ENCODE measurements at regions not wholly inside any gene's neighbourhood (a gene's known extent, or its start where the extent isn't known, plus 50 kb on each side); places are given as distances from the start of the nearest gene placed in this dataset.

DNA sequence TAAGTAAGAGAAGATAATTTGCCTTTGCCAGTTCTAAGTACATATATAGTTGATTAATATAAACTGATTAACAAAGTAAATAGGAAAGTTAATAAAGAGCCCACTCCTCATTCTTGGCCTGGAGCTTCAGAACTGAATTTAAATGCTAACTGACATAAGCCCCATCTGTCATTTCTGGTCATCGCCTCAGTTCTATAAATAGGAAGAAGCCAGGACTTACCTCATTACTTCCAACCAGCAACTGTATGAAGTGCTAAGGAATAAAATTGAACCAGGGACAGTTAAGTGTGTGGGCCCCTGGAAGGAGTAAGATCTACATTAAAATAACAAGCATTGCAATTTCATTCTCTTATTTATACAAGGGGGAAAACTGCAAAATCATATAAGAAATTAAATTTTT lies 52.0 kb upstream of the PDLIM5 start:
- Histone ChIP-seq H3K27me3 (no peaks in the 10 kb centered on the region), H3K27ac (peak overlapping the region in 3 of 10 donors; percentile 5 to 23 (median 6)), H3K9me3 (peaks cover 0 to 5% (median 0%) of the 10 kb centered on the region in 11 donors), H3K36me3 (no peaks in the 10 kb centered on the region), H3K4me1 (peaks cover 0 to 30% (median 8%) of the 10 kb centered on the region in 9 donors), H3K4me3 (no peak overlapping the region)
- ATAC-seq (peak in 6 of 8 donors; percentile 57 to 78 (median 74)), DNase-seq (no peak)
- TF ChIP-seq, protein P1, sequence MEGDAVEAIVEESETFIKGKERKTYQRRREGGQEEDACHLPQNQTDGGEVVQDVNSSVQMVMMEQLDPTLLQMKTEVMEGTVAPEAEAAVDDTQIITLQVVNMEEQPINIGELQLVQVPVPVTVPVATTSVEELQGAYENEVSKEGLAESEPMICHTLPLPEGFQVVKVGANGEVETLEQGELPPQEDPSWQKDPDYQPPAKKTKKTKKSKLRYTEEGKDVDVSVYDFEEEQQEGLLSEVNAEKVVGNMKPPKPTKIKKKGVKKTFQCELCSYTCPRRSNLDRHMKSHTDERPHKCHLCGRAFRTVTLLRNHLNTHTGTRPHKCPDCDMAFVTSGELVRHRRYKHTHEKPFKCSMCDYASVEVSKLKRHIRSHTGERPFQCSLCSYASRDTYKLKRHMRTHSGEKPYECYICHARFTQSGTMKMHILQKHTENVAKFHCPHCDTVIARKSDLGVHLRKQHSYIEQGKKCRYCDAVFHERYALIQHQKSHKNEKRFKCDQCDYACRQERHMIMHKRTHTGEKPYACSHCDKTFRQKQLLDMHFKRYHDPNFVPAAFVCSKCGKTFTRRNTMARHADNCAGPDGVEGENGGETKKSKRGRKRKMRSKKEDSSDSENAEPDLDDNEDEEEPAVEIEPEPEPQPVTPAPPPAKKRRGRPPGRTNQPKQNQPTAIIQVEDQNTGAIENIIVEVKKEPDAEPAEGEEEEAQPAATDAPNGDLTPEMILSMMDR (IDR thresholded peaks at IDR 0.05), result no peak
- WGBS, 2 donors, result 25 to 43% methylated on average over 1 of the region's 1 CpG
- intact Hi-C loops (cut with DNase I), result loop anchor here in 3 of 10 donors (10.0 kb wide), 4 partner anchors 55 to 195 kb away; partner anchors contain the start of gene PDLIM5 (in 1 of the 3)

- Histone ChIP-seq H3K27ac (peak overlapping the region in 5 of 10 donors; percentile 1 to 23 (median 5)), H3K9me3 (peaks cover 0 to 5% (median 0%) of the 10 kb centered on the region in 11 donors), H3K27me3 (no peaks in the 10 kb centered on the region), H3K4me1 (peaks cover 0 to 30% (median 8%) of the 10 kb centered on the region in 9 donors), H3K36me3 (no peaks in the 10 kb centered on the region), H3K4me3 (no peak overlapping the region)
- no peak for DNase-seq
- intact Hi-C loops (cut with DNase I), result loop anchor here in 2 of 10 donors (10.0 kb wide), 3 partner anchors 55 to 195 kb away; partner anchors contain the start of gene PDLIM5 (in 1 of the 2)
- 37 to 45% methylated on average over 3 of the region's 3 CpGs for WGBS, 2 donors
- ATAC-seq, result no peak
- TF ChIP-seq, protein P1 (IDR thresholded peaks at IDR 0.05), result no peak
These were observed 51.6 kb upstream of the PDLIM5 start for GRCh38 chr4:94400191-94400590.

All from heart right ventricle (tissue), 16 donors.